Calu3 (cell line): ENCODE measurements at regions not wholly inside any gene's neighbourhood (a gene's known extent, or its start where the extent isn't known, plus 50 kb on each side); places are given as distances from the start of the nearest gene placed in this dataset.

Experiments
- BruUV-seq: library from RNA; stranded (reverse); fragments of 400-500 nt; replicated peaks from 2 replicates; lab custom pipeline; 2021; lab: Mats Ljungman, UMichigan
- CTCF ChIA-PET: fragments of 300-600 bp; sonication (Branson Sonifier 250); formaldehyde crosslinking; loops from one replicate; lab custom pipeline; 2022; ENCODE audit warnings: antibody characterized with exemption; lab: Charles Lee
- DNase-seq: peaks from one replicate; pipeline ENCODE4 v3.0.0; 2022
- H3K27ac Mint-ChIP-seq: one replicate; pipeline ENCODE4 v1.8.0; 2022; ENCODE audit warnings: mixed read lengths; ENCODE audit not compliant: unreplicated experiment
- H3K27me3 Mint-ChIP-seq: one replicate; pipeline ENCODE4 v1.8.0; 2022; ENCODE audit warnings: mixed read lengths; ENCODE audit not compliant: unreplicated experiment
- H3K36me3 Mint-ChIP-seq: one replicate; pipeline ENCODE4 v1.8.0; 2022; ENCODE audit warnings: mild to moderate bottlenecking, moderate library complexity, mixed read lengths; ENCODE audit not compliant: insufficient read depth, unreplicated experiment
- H3K4me1 Mint-ChIP-seq: one replicate; pipeline ENCODE4 v1.8.0; 2022; ENCODE audit warnings: mild to moderate bottlenecking, low read depth, mixed read lengths; ENCODE audit not compliant: unreplicated experiment
- H3K4me3 Mint-ChIP-seq: one replicate; pipeline ENCODE4 v1.8.0; 2022; ENCODE audit warnings: mild to moderate bottlenecking, low read depth, moderate library complexity, mixed read lengths; ENCODE audit not compliant: unreplicated experiment
- H3K9me3 Mint-ChIP-seq: one replicate; pipeline ENCODE4 v1.8.0; 2022; ENCODE audit warnings: low read depth, mixed read lengths; ENCODE audit not compliant: unreplicated experiment
- intact Hi-C: fragments of 100-400 bp; cut with micrococcal nuclease; formaldehyde crosslinking; loops from one replicate; pipeline ENCODE4 v1.10.0; 2022; ENCODE audit not compliant: unreplicated experiment
- TF ChIP-seq, protein P1 (sequence below): fragments of 200-600 bp; IDR thresholded peaks from one replicate; pipeline ENCODE4 v1.8.0; 2022; ENCODE audit warnings: antibody characterized with exemption; ENCODE audit not compliant: unreplicated experiment

DNA sequence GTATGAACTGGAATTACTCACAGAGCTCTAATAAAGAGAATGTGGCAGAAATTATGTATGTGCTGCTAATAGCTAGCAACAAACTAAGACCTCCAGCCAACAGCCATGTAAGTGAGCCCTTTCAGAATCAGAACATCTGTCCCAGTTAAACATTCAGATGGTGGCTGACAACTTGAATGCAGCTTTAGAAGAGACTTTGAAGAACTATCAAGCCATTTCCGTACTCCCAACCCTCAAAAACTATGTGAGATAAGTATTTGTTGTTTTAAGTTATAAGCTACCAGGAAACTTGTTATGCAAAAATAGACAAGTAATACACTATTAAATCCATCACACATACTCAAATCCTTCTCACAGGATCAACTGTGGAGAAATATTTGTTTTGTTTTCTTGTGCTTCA is 205.2 kb upstream of the EDIL3 start:
- intact Hi-C loops: no loop called here
- no peak overlapping the region for H3K4me3 Mint-ChIP-seq

DNA sequence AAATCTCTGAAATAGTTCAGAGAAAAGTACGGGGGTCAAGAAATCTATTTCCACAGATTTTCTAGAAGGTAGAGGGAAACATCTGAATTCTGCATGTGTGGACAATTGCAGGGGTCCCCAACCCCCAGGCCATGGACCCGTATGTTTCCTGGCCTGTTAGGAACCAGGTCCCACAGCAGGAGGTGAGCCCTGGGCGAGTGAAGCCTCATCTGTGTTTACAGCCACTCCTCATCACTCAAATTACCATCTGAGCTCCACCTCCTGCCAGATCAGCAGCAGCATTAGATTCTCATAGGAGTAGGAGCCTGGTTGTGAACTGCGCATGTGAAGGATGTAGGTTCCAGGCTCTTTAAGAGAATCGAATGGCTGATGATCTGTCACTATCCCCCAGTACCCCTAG is 200.5 kb upstream of the EDIL3 start:
- intact Hi-C loops: no loop called here
- H3K4me3 Mint-ChIP-seq: no peak overlapping the region
- H3K36me3 Mint-ChIP-seq: no peaks in the 10 kb centered on the region
- TF ChIP-seq, protein P1, sequence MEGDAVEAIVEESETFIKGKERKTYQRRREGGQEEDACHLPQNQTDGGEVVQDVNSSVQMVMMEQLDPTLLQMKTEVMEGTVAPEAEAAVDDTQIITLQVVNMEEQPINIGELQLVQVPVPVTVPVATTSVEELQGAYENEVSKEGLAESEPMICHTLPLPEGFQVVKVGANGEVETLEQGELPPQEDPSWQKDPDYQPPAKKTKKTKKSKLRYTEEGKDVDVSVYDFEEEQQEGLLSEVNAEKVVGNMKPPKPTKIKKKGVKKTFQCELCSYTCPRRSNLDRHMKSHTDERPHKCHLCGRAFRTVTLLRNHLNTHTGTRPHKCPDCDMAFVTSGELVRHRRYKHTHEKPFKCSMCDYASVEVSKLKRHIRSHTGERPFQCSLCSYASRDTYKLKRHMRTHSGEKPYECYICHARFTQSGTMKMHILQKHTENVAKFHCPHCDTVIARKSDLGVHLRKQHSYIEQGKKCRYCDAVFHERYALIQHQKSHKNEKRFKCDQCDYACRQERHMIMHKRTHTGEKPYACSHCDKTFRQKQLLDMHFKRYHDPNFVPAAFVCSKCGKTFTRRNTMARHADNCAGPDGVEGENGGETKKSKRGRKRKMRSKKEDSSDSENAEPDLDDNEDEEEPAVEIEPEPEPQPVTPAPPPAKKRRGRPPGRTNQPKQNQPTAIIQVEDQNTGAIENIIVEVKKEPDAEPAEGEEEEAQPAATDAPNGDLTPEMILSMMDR: no peak
- H3K4me1 Mint-ChIP-seq: no peaks in the 10 kb centered on the region
- no peak for DNase-seq
- H3K9me3 Mint-ChIP-seq: no peaks in the 10 kb centered on the region
- CTCF ChIA-PET: no interaction called here
- no peak overlapping the region for H3K27ac Mint-ChIP-seq
- H3K27me3 Mint-ChIP-seq: no peaks in the 10 kb centered on the region
- BruUV-seq: no TSS peak

More for the DNA sequence above, 205.2 kb upstream of the EDIL3 start:
- Mint-ChIP-seq H3K36me3 (no peaks in the 10 kb centered on the region), H3K9me3 (no peaks in the 10 kb centered on the region), H3K27ac (no peak overlapping the region), H3K27me3 (no peaks in the 10 kb centered on the region), H3K4me1 (no peaks in the 10 kb centered on the region)
- no TSS peak for BruUV-seq
- CTCF ChIA-PET: no interaction called here
- TF ChIP-seq, protein P1: no peak
- DNase-seq: no peak

DNA sequence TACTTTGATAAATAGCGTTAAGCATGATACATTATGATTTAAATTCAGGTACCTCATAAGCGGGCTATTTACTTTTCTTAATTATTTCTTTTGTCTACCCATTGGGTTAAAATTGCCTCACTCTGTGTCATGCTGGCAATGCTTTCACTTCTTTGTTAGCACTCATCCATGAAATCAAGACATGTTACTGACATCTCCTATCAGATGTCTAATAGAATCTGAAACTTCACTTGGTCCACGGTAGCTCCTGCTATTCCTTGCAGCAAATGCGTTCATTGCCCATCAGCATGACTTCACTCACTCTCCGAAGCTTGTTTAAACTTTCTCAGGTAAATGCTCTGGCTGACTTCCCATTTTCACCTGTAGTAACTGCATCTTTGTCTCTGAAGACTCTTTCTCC is 193.5 kb upstream of the EDIL3 start:
- CTCF ChIA-PET: no interaction called here
- no peak for DNase-seq
- Mint-ChIP-seq H3K36me3 (no peaks in the 10 kb centered on the region), H3K27ac (no peak overlapping the region), H3K27me3 (no peaks in the 10 kb centered on the region), H3K4me1 (no peaks in the 10 kb centered on the region), H3K9me3 (no peaks in the 10 kb centered on the region), H3K4me3 (no peak overlapping the region)
- TF ChIP-seq, protein P1: no peak
- BruUV-seq: no TSS peak
- intact Hi-C loops: no loop called here

DNA sequence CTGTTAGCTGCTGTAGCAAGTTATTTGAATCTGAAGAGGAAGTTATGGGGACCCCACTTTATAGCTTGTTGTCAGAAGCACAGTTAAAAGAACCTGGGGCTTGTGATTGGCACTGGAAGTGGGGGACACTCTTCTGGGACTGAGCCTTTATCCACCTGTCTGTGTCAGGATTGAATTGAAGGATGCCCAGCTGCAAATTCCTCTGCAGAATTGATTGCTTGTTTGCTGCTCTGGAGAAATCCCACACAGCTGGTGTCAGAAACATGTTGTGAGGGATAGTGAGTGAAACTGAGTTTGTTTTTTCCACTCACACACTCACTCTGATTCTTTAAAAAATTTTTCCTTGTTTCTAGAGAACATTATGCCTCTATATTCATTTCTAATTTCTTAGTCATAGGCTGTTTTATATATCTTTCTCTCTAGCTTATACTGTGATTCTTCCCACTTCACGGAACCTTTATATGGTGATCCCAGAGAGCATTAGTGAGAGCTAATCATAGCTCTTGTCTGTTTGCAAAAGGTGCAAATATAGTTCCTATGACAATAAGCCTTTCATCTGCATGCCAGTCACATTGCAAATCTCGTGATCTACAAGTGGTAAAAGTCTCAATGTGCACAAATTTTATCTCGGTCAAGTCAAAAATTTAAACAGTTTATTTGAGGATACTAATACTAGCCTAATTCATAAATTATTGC is 188.5 kb upstream of the EDIL3 start:
- no peaks in the 10 kb centered on the region for H3K4me1 Mint-ChIP-seq
- CTCF ChIA-PET: no interaction called here
- no peaks in the 10 kb centered on the region for H3K9me3 Mint-ChIP-seq
- H3K4me3 Mint-ChIP-seq: no peak overlapping the region
- DNase-seq: no peak
- BruUV-seq: no TSS peak
- no peaks in the 10 kb centered on the region for H3K36me3 Mint-ChIP-seq
- TF ChIP-seq, protein P1: no peak
- intact Hi-C loops: no loop called here
- no peaks in the 10 kb centered on the region for H3K27me3 Mint-ChIP-seq
- H3K27ac Mint-ChIP-seq: no peak overlapping the region
